HepG2 (cell line): ENCODE measurements at regions not wholly inside any gene's neighbourhood (a gene's known extent, or its start where the extent isn't known, plus 50 kb on each side); places are given as distances from the start of the nearest gene placed in this dataset.

Experiments used
- ATAC-seq: fragments of 200-7000 bp; cut with Tn5 transposase; 3 replicates; pipeline ENCODE4 v1.9.1; 2020; ENCODE audit warnings: mild to moderate bottlenecking, moderate library complexity
- BruUV-seq: library from RNA; stranded (reverse); fragments of 400-500 nt; replicated peaks from 2 replicates; lab custom pipeline; 2021; lab: Mats Ljungman, UMichigan
- CTCF ChIA-PET: fragments of 300-600 bp; formaldehyde crosslinking; extraction: SDS; loops from one replicate; lab custom pipeline; 2021; ENCODE audit warnings: low total read pairs, inconsistent platforms, low intra/inter-chr PET ratio; lab: Yijun Ruan, JAX
- POLR2A ChIA-PET: fragments of 350-600 bp; sonication (Branson Sonifier 250); formaldehyde crosslinking; loops from one replicate; lab custom pipeline; 2020; ENCODE audit warnings: antibody characterized with exemption, inconsistent platforms; lab: Yijun Ruan, JAX
- DNase-seq: peaks from one replicate; pipeline ENCODE4 v3.0.0-alpha.2; 2015; ENCODE audit warnings: low spot score
- FAIRE-seq: peaks from 3 replicates; lab custom pipeline; 2011; peaks lifted over from hg19 to GRCh38; lab: Jason Lieb, UNC
- H2AFZ ChIP-seq: one replicate; pipeline ENCODE4 v1.6.1; 2011; ENCODE audit warnings: low read length, inconsistent platforms
- H3K27ac ChIP-seq: fragments of 300-600 bp; 3 replicates; pipeline ENCODE4 v1.8.0; 2011; ENCODE audit warnings: mixed run types, mild to moderate bottlenecking, mixed read lengths, low read length, inconsistent platforms; ENCODE audit not compliant: insufficient read depth; ENCODE audit errors: extremely low read length
- H3K27me3 ChIP-seq, 2 experiments: fragments of 200-600 bp in 1 of 2; 2 replicates in 1 of 2; 3 replicates in 1 of 2; pipeline versions ENCODE4 v1.6.0 to v1.8.0; 2011; ENCODE audit warnings: low read length in 2 of 2, mild to moderate bottlenecking in 2 of 2, moderate library complexity in 2 of 2, inconsistent platforms in 1 of 2; ENCODE audit not compliant: insufficient read depth in 2 of 2, control insufficient read depth in 1 of 2
- H3K36me3 ChIP-seq, 2 experiments: fragments of 200-600 bp in 1 of 2; replicated peaks in 1 of 2; 2 replicates in 1 of 2; 3 replicates in 1 of 2; pipeline versions ENCODE4 v1.5.1 to v1.8.0; 2011; ENCODE audit warnings: low read length in 2 of 2, inconsistent platforms in 1 of 2; ENCODE audit not compliant: insufficient read depth in 2 of 2, control insufficient read depth in 1 of 2
- H3K4me1 ChIP-seq: 2 replicates; pipeline ENCODE4 v1.5.1; 2012; ENCODE audit warnings: low read length, inconsistent platforms; ENCODE audit not compliant: insufficient read depth
- H3K4me2 ChIP-seq: 2 replicates; pipeline ENCODE4 v1.6.0; 2011; ENCODE audit warnings: low read depth, low read length, inconsistent platforms
- H3K4me3 ChIP-seq, 3 experiments: fragments of 200-600 bp in 1 of 3; sonication (generic), shearing (Covaris generic) in 1 of 3; replicated peaks in 1 of 3; 2 replicates each; pipeline ENCODE4 v1.5.1; 2011 to 2016; ENCODE audit warnings: low read length in 3 of 3, inconsistent platforms in 2 of 3, low read depth in 2 of 3, mild to moderate bottlenecking in 2 of 3, control low read depth in 1 of 3, mixed read lengths in 1 of 3; ENCODE audit not compliant: insufficient read depth in 1 of 3
- H3K79me2 ChIP-seq: one replicate; pipeline ENCODE4 v1.6.1; 2011; ENCODE audit warnings: low read length, inconsistent platforms; ENCODE audit not compliant: insufficient read depth
- H3K9ac ChIP-seq: 2 replicates; pipeline ENCODE4 v1.6.0; 2011; ENCODE audit warnings: mild to moderate bottlenecking, low read depth, low read length, inconsistent platforms; ENCODE audit not compliant: insufficient read depth
- H3K9me3 ChIP-seq: 2 replicates; pipeline ENCODE4 v1.5.1; 2012; ENCODE audit warnings: mild to moderate bottlenecking, low read length
- H4K20me1 ChIP-seq: 2 replicates; pipeline ENCODE4 v1.6.0; 2011; ENCODE audit warnings: inconsistent platforms, mild to moderate bottlenecking, low read length, moderate library complexity; ENCODE audit not compliant: insufficient read depth
- CBX2 ChIP-seq, 2 experiments: fragments of 200-600 bp in 1 of 2; sonication (generic); formaldehyde crosslinking in 1 of 2; IDR thresholded peaks; 2 replicates each; pipeline versions ENCODE4 v1.7.0 to v1.8.1; 2018 to 2022; ENCODE audit warnings: low read depth in 2 of 2, low read length in 1 of 2, mild to moderate bottlenecking in 1 of 2, missing genetic modification reagents in 1 of 2
- SATB2 ChIP-seq: sonication (generic); formaldehyde crosslinking; IDR thresholded peaks from 2 replicates; pipeline ENCODE4 v1.5.0; 2020; ENCODE audit warnings: missing genetic modification reagents
- SNAPC4 ChIP-seq: sonication (generic); formaldehyde crosslinking; IDR thresholded peaks from 2 replicates; pipeline ENCODE4 v1.4.0; 2020; ENCODE audit warnings: mild to moderate bottlenecking, missing genetic modification reagents
- TSC22D2 ChIP-seq: sonication (generic); formaldehyde crosslinking; IDR thresholded peaks from 2 replicates; pipeline ENCODE4 v1.5.1; 2020; ENCODE audit warnings: missing genetic modification reagents, mild to moderate bottlenecking, borderline replicate concordance
- ZFP62 ChIP-seq: sonication (generic); formaldehyde crosslinking; IDR thresholded peaks from 2 replicates; pipeline ENCODE4 v1.4.0; 2020; ENCODE audit warnings: missing genetic modification reagents
- ZNF562 ChIP-seq: sonication (generic); formaldehyde crosslinking; IDR thresholded peaks from 2 replicates; pipeline ENCODE4 v1.8.0; 2022; ENCODE audit warnings: missing genetic modification reagents, borderline replicate concordance
- WGBS: methylation state at CpG from one replicate; pipeline ENCODE4 v1.1.6; 2017; ENCODE audit warnings: low lambda C conversion rate; 5-methylcytosine and 5-hydroxymethylcytosine counted together
- in situ Hi-C: cut with HindIII; loops from 2 replicates; pipeline ENCODE4 v1.10.0; 2017; ENCODE audit warnings: low pct_unique_long_range_greater_than_20kb; ENCODE audit not compliant: extremely low pct_ligation_motif_present
- intact Hi-C: fragments of 100-400 bp; cut with micrococcal nuclease; formaldehyde crosslinking; loops from one replicate; pipeline ENCODE4 v1.10.0; 2022; ENCODE audit not compliant: unreplicated experiment
- TF ChIP-seq, protein P1 (sequence below): IDR thresholded peaks from 2 replicates; pipeline ENCODE4 v1.4.0; 2020; ENCODE audit warnings: mild to moderate bottlenecking, missing genetic modification reagents
- TF ChIP-seq, protein P2 (sequence below), 2 experiments: sonication (generic) in 1 of 2; formaldehyde crosslinking in 1 of 2; IDR thresholded peaks; 2 replicates each; pipeline versions ENCODE4 v1.5.1 to v1.6.1; 2011 to 2020; ENCODE audit warnings: borderline replicate concordance in 1 of 2, low read depth in 1 of 2, low read length in 1 of 2, mild to moderate bottlenecking in 1 of 2, missing genetic modification reagents in 1 of 2, moderate library complexity in 1 of 2

DNA sequence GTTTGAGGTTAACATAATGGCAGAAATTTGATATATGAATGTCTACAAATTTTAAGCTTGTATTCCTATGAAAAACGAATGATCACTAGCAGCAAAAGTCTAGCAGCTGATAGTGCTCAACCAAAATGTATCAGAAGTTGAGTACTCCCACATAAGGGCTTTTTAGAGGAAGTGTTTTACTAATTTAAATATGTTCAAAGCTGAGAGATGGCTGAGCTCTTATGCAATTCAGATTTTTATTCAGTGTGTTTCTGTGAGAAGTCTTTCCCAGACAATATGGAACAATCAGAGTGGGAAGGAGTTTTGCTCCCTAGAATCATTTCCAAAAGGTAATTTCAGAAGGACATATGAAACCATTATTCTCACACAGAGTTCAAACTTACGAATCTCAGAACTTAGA, 327.0 kb downstream of the ZPLD1 start (continued):
- TF ChIP-seq SNAPC4 (CRISPR knock-in tag) = no peak
- no peak for TF ChIP-seq ZFP62 (CRISPR knock-in tag)
- no peak for TF ChIP-seq SATB2 (CRISPR knock-in tag)

GRCh38 chr3:102790747-102791325, 356.0 kb downstream of the ZPLD1 start:
- CTCF ChIA-PET = no interaction called here
- BruUV-seq = no TSS peak
- no peaks in the 10 kb centered on the region for H3K79me2 ChIP-seq
- WGBS = 0% methylated on average over 3 of the region's 3 CpGs
- H3K9ac ChIP-seq = no peak overlapping the region
- no peaks in the 10 kb centered on the region for H3K4me1 ChIP-seq
- FAIRE-seq (no peak), DNase-seq (no peak), ATAC-seq (no peak)
- in situ Hi-C loops = no loop called here
- H4K20me1 ChIP-seq = no peaks in the 10 kb centered on the region
- H3K9me3 ChIP-seq = no peaks in the 10 kb centered on the region; the same call in 1 of the 2 replicates
- H3K27ac ChIP-seq = no peak overlapping the region
- H3K4me2 ChIP-seq = no peak overlapping the region
- H3K36me3 ChIP-seq = no peaks in the 10 kb centered on the region
- no peak overlapping the region for H2AFZ ChIP-seq
- no peak overlapping the region for H3K4me3 ChIP-seq
- POLR2A ChIA-PET = no interaction called here
- intact Hi-C loops = no loop called here
- no peaks in the 10 kb centered on the region for H3K27me3 ChIP-seq
- TF ChIP-seq, protein P1, sequence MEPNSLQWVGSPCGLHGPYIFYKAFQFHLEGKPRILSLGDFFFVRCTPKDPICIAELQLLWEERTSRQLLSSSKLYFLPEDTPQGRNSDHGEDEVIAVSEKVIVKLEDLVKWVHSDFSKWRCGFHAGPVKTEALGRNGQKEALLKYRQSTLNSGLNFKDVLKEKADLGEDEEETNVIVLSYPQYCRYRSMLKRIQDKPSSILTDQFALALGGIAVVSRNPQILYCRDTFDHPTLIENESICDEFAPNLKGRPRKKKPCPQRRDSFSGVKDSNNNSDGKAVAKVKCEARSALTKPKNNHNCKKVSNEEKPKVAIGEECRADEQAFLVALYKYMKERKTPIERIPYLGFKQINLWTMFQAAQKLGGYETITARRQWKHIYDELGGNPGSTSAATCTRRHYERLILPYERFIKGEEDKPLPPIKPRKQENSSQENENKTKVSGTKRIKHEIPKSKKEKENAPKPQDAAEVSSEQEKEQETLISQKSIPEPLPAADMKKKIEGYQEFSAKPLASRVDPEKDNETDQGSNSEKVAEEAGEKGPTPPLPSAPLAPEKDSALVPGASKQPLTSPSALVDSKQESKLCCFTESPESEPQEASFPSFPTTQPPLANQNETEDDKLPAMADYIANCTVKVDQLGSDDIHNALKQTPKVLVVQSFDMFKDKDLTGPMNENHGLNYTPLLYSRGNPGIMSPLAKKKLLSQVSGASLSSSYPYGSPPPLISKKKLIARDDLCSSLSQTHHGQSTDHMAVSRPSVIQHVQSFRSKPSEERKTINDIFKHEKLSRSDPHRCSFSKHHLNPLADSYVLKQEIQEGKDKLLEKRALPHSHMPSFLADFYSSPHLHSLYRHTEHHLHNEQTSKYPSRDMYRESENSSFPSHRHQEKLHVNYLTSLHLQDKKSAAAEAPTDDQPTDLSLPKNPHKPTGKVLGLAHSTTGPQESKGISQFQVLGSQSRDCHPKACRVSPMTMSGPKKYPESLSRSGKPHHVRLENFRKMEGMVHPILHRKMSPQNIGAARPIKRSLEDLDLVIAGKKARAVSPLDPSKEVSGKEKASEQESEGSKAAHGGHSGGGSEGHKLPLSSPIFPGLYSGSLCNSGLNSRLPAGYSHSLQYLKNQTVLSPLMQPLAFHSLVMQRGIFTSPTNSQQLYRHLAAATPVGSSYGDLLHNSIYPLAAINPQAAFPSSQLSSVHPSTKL = no peak
- no peak for TF ChIP-seq TSC22D2 (CRISPR knock-in tag)
- TF ChIP-seq, protein P2, sequence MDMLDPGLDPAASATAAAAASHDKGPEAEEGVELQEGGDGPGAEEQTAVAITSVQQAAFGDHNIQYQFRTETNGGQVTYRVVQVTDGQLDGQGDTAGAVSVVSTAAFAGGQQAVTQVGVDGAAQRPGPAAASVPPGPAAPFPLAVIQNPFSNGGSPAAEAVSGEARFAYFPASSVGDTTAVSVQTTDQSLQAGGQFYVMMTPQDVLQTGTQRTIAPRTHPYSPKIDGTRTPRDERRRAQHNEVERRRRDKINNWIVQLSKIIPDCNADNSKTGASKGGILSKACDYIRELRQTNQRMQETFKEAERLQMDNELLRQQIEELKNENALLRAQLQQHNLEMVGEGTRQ (IDR thresholded peaks at IDR 0.05; ENCODE audit: low read depth, low read length) = no peak
- TF ChIP-seq, protein P2 (CRISPR knock-in tag; IDR thresholded peaks at IDR 0.05; ENCODE audit: borderline replicate concordance) = no peak
- no peak for TF ChIP-seq ZNF562
- TF ChIP-seq CBX2 (IDR thresholded peaks at IDR 0.05; ENCODE audit: low read depth, low read length) = no peak
- no peak for TF ChIP-seq CBX2 (CRISPR knock-in tag; IDR thresholded peaks at IDR 0.05; ENCODE audit: low read depth)
